HUES48 (cell line): ENCODE measurements at regions not wholly inside any gene's neighbourhood (a gene's known extent, or its start where the extent isn't known, plus 50 kb on each side); places are given as distances from the start of the nearest gene placed in this dataset.

Experiments used
- H3K27ac ChIP-seq: one replicate; pipeline ENCODE4 v1.7.0; 2013; ENCODE audit warnings: low read depth, low read length, inconsistent platforms
- H3K27me3 ChIP-seq: 2 replicates; pipeline ENCODE4 v1.6.1; 2013; ENCODE audit warnings: mild to moderate bottlenecking, low read length; ENCODE audit not compliant: control insufficient read depth, insufficient read depth
- H3K36me3 ChIP-seq: 2 replicates; pipeline ENCODE4 v1.6.1; 2013; ENCODE audit warnings: low read length; ENCODE audit not compliant: control insufficient read depth, insufficient read depth
- H3K4me1 ChIP-seq: 2 replicates; pipeline ENCODE4 v1.6.1; 2013; ENCODE audit warnings: mild to moderate bottlenecking, low read length; ENCODE audit not compliant: control insufficient read depth, insufficient read depth
- H3K4me3 ChIP-seq: 2 replicates; pipeline ENCODE4 v1.5.1; 2013; ENCODE audit warnings: mild to moderate bottlenecking, low read depth, low read length
- H3K9ac ChIP-seq: 2 replicates; pipeline ENCODE4 v1.6.1; 2013; ENCODE audit warnings: mild to moderate bottlenecking, low read depth, low read length, moderate library complexity
- H3K9me3 ChIP-seq: 2 replicates; pipeline ENCODE4 v1.6.1; 2013; ENCODE audit warnings: low read length; ENCODE audit not compliant: control insufficient read depth, insufficient read depth

DNA sequence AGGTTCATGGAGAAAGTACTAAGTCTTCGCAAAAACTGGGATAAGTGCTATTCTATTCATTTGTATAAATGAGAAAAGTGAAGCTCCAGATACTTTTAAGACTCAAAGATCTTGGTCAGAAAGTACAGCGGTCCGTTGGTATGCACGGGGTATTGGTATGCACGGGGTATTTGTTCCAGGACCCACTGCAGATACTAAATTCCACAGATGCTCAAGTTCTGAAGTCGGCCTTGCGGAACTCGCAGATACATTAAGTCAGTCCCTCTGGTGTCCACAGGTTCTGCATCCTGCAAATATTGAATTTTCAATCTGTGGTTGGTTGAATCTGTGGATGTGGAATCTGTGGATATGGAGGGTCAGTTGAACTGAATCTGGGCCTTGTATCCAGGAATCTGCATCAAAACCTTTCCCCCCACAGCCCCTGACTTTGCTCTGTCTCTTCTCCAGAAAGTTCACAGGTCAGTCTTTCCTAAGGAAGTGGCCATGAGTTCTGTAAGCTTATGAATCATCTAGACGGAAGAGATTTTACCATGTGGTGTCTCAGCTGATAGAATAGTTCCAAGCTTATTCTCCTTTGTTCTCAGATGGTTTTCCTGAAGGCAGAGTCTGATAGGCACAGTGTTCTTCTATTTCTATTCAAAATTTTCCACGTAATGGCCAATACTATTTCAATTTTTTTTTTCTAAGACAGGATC, 274.7 kb downstream of the NEDD1 start:
- no peak overlapping the region for H3K4me3 ChIP-seq
- peaks cover 4% of the 10 kb centered on the region; the same call in 1 of the 2 replicates for H3K9me3 ChIP-seq

DNA sequence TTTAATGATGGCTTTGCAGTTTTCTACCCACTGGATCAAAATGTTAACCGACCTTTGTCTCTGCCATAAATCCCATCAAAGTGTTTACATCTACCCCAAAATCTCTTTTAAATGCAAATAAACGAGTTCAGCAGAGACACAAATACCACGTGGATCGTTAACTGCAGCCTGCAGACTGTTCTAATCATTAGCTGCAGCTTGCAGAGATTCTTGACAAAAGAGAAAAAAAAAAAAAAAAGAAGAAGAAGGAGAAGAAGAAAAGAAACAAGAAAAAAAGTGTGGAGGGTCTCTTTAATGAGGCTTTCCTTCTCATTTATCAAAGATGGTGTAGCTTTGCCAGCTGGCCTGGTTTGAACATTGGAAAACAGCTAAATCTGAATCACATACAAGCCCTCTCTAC, 275.7 kb downstream of the NEDD1 start:
- Histone ChIP-seq H3K27ac (no peak overlapping the region), H3K4me3 (no peak overlapping the region)

More for the DNA sequence above, 274.7 kb downstream of the NEDD1 start:
- H3K4me1 ChIP-seq = peaks cover 22% of the 10 kb centered on the region
- H3K9ac ChIP-seq = no peak overlapping the region
- H3K27me3 ChIP-seq = no peaks in the 10 kb centered on the region
- H3K27ac ChIP-seq = no peak overlapping the region
- H3K36me3 ChIP-seq = no peaks in the 10 kb centered on the region; the same call in 1 of the 2 replicates

GRCh38 chr12:97184127-97184773, 277.2 kb downstream of the NEDD1 start:
- Histone ChIP-seq H3K9ac (no peak overlapping the region), H3K27me3 (no peaks in the 10 kb centered on the region), H3K36me3 (no peaks in the 10 kb centered on the region; the same call in 1 of the 2 replicates), H3K27ac (no peak overlapping the region), H3K4me1 (peaks cover 22% of the 10 kb centered on the region), H3K4me3 (no peak overlapping the region), H3K9me3 (peaks cover 7% of the 10 kb centered on the region)

More for the DNA sequence above, 275.7 kb downstream of the NEDD1 start:
- Histone ChIP-seq H3K4me1 (peaks cover 22% of the 10 kb centered on the region), H3K9me3 (peaks cover 7% of the 10 kb centered on the region), H3K27me3 (no peaks in the 10 kb centered on the region), H3K36me3 (no peaks in the 10 kb centered on the region; the same call in 1 of the 2 replicates), H3K9ac (no peak overlapping the region)

DNA sequence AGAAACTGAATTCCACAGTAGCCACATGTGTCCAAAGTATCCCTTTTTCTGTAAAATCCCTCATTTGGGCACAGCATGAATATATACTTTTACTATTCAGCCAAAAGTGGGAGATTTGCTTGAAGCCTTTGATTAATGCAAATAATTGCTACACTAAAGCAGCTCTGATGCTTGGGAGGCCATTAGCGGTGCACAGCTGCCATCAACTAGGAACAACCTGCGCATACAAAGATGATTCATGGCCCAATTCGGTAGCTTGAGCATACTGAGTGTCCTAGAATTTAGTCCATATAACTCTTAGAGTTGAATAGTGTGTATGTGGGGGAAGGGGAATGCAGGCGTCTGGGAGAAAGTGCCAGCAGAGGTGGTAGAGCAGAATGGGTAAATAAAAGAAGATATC, 277.0 kb upstream of the RMST start:
- H3K27ac ChIP-seq = no peak overlapping the region
- H3K4me1 ChIP-seq = peaks cover 22% of the 10 kb centered on the region
- no peaks in the 10 kb centered on the region for H3K27me3 ChIP-seq
- no peak overlapping the region for H3K4me3 ChIP-seq
- H3K9me3 ChIP-seq = peaks cover 7% of the 10 kb centered on the region
- no peak overlapping the region for H3K9ac ChIP-seq
- no peaks in the 10 kb centered on the region; the same call in 1 of the 2 replicates for H3K36me3 ChIP-seq

- H3K4me3 ChIP-seq = no peak overlapping the region
- H3K9me3 ChIP-seq = peaks cover 49% of the 10 kb centered on the region
- no peaks in the 10 kb centered on the region for H3K36me3 ChIP-seq
- no peaks in the 10 kb centered on the region for H3K4me1 ChIP-seq
- H3K27me3 ChIP-seq = no peaks in the 10 kb centered on the region
- H3K9ac ChIP-seq = no peak overlapping the region
- no peak overlapping the region for H3K27ac ChIP-seq
These were observed 268.1 kb upstream of the RMST start for GRCh38 chr12:97194546-97194945.

- no peak overlapping the region for H3K9ac ChIP-seq
- no peaks in the 10 kb centered on the region for H3K36me3 ChIP-seq
- H3K4me3 ChIP-seq = no peak overlapping the region
- H3K9me3 ChIP-seq = peaks cover 19% of the 10 kb centered on the region
- no peaks in the 10 kb centered on the region; the same call in 1 of the 2 replicates for H3K4me1 ChIP-seq
- no peak overlapping the region for H3K27ac ChIP-seq
- no peaks in the 10 kb centered on the region for H3K27me3 ChIP-seq
These were observed 262.4 kb upstream of the RMST start for GRCh38 chr12:97200181-97200580.

- no peak overlapping the region for H3K4me3 ChIP-seq
- H3K4me1 ChIP-seq = no peaks in the 10 kb centered on the region; the same call in 1 of the 2 replicates
- peaks cover 7% of the 10 kb centered on the region; the same call in 1 of the 2 replicates for H3K9me3 ChIP-seq
- H3K9ac ChIP-seq = no peak overlapping the region
- H3K27me3 ChIP-seq = no peaks in the 10 kb centered on the region
- H3K36me3 ChIP-seq = no peaks in the 10 kb centered on the region
- no peak overlapping the region for H3K27ac ChIP-seq
These were observed 259.2 kb upstream of the RMST start for GRCh38 chr12:97203408-97203807.

- no peaks in the 10 kb centered on the region for H3K27me3 ChIP-seq
- H3K27ac ChIP-seq = no peak overlapping the region
- no peak overlapping the region for H3K9ac ChIP-seq
- H3K4me3 ChIP-seq = no peak overlapping the region
- no peaks in the 10 kb centered on the region for H3K4me1 ChIP-seq
- no peaks in the 10 kb centered on the region for H3K36me3 ChIP-seq
- H3K9me3 ChIP-seq = no peaks in the 10 kb centered on the region
These were observed 252.6 kb upstream of the RMST start for GRCh38 chr12:97209997-97210396.

- Histone ChIP-seq H3K9ac (no peak overlapping the region), H3K36me3 (no peaks in the 10 kb centered on the region), H3K9me3 (no peaks in the 10 kb centered on the region), H3K4me3 (no peak overlapping the region), H3K27me3 (no peaks in the 10 kb centered on the region), H3K4me1 (peaks cover 2% of the 10 kb centered on the region; the same call in 1 of the 2 replicates), H3K27ac (no peak overlapping the region)
These were observed 251.1 kb upstream of the RMST start for GRCh38 chr12:97211416-97211930.

- no peak overlapping the region for H3K9ac ChIP-seq
- H3K27me3 ChIP-seq = no peaks in the 10 kb centered on the region
- H3K9me3 ChIP-seq = no peaks in the 10 kb centered on the region
- H3K4me3 ChIP-seq = no peak overlapping the region
- H3K4me1 ChIP-seq = peaks cover 8% of the 10 kb centered on the region; the same call in 1 of the 2 replicates
- H3K27ac ChIP-seq = no peak overlapping the region
- H3K36me3 ChIP-seq = no peaks in the 10 kb centered on the region
These were observed 245.8 kb upstream of the RMST start for GRCh38 chr12:97216848-97217247.

GRCh38 chr12:97222391-97222790, 240.2 kb upstream of the RMST start:
- no peak overlapping the region for H3K4me3 ChIP-seq
- H3K27ac ChIP-seq = no peak overlapping the region
- no peaks in the 10 kb centered on the region for H3K4me1 ChIP-seq
- H3K9me3 ChIP-seq = no peaks in the 10 kb centered on the region
- H3K9ac ChIP-seq = no peak overlapping the region
- H3K36me3 ChIP-seq = no peaks in the 10 kb centered on the region
- no peaks in the 10 kb centered on the region for H3K27me3 ChIP-seq
